Fibroblast of pulmonary artery (primary cell): ENCODE measurements at regions not wholly inside any gene's neighbourhood (a gene's known extent, or its start where the extent isn't known, plus 50 kb on each side); places are given as distances from the start of the nearest gene placed in this dataset.

Experiments
- DNase-seq: peaks from one replicate; pipeline ENCODE4 v3.0.0-alpha.2; 2010; ENCODE audit warnings: low read depth
- H3K4me3 ChIP-seq: replicated peaks from 2 replicates; pipeline ENCODE4 v1.5.1; 2011; ENCODE audit warnings: low read depth, mild to moderate bottlenecking, control low read depth, low read length, moderate library complexity
- CTCF ChIP-seq: IDR thresholded peaks from 2 replicates; pipeline ENCODE4 v1.5.1; 2011; ENCODE audit warnings: mild to moderate bottlenecking, control low read depth, low read length, inconsistent platforms; ENCODE audit errors: missing control alignments

DNA sequence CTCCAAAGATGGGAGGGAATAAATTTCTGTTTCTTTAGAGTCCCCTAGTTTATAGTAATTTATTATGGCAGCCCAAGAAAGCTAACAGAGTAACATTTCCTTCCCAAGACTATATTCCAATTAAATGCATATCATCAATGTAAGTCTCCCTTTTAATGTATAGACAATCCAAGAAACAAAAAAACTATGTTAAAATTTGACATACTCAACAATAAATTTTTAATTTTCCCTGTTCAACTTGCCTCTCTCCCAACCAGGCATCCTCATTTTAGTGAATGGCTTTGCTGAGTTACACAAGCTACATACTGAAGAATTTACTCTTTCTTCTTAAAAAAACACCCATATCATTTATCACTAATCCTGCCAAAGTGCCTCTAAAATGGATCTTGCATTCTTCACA is 1357.7 kb downstream of the PCDH9 start:
- H3K4me3 ChIP-seq, result no peak overlapping the region
- no peak for DNase-seq
- no peak for TF ChIP-seq CTCF

- no peak overlapping the region for H3K4me3 ChIP-seq
- no peak for DNase-seq
- TF ChIP-seq CTCF, result no peak
Measured at GRCh38 chr13:65868884-65869283, 1361.3 kb downstream of the PCDH9 start.

- no peak overlapping the region for H3K4me3 ChIP-seq
- TF ChIP-seq CTCF, result no peak
- no peak for DNase-seq
Measured at GRCh38 chr13:65868099-65868498, 1362.0 kb downstream of the PCDH9 start.

GRCh38 chr13:65866138-65866537 is 1364.0 kb downstream of the PCDH9 start:
- no peak overlapping the region for H3K4me3 ChIP-seq
- DNase-seq, result no peak
- TF ChIP-seq CTCF, result no peak

DNA sequence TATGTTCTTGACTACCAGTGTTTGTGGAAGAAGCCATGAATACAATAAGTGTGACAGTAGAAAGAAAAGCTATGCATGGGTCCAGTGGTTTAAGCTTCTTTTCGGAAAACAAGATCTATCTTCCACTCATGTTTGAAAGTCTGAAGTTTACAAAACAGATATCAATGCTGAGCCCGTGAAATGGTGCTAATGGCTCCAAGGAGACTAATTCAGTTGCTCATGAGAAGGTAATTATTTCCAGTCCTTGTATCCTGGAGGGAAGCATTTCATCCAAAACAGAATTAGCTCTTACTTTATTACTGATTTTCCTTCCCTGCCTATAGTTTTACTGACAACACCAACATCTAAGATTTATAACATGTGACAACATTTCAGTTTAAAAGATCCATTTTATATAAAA is 1364.9 kb downstream of the PCDH9 start:
- H3K4me3 ChIP-seq, result no peak overlapping the region
- no peak for TF ChIP-seq CTCF
- DNase-seq, result no peak

DNA sequence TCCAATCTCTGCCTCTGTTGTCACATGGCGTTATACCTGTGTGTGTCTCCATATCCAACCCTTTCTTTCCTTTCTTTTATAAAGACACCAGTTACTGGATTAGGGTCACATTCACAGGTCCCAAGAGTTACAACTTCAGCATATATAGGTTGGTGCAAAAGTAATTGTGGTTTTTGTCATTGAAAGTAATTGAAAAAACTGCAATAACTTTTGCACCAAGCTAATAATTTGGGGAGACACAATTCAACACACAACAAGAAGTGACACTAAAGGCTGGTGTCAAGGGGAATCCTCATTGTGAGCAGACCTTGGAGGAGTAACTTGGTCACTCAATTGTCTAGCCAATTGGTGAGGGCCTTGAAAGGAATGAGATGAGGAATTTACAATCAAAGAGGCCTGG is 1366.1 kb downstream of the PCDH9 start:
- H3K4me3 ChIP-seq, result no peak overlapping the region
- DNase-seq, result no peak
- TF ChIP-seq CTCF, result no peak

- H3K4me3 ChIP-seq, result no peak overlapping the region
- no peak for DNase-seq
- TF ChIP-seq CTCF, result no peak
Measured at GRCh38 chr13:65860306-65860705, 1369.8 kb downstream of the PCDH9 start.
